ENCODE measurements at regions not wholly inside any gene's neighbourhood (a gene's known extent, or its start where the extent isn't known, plus 50 kb on each side); places are given as distances from the start of the nearest gene placed in this dataset.

DNA sequence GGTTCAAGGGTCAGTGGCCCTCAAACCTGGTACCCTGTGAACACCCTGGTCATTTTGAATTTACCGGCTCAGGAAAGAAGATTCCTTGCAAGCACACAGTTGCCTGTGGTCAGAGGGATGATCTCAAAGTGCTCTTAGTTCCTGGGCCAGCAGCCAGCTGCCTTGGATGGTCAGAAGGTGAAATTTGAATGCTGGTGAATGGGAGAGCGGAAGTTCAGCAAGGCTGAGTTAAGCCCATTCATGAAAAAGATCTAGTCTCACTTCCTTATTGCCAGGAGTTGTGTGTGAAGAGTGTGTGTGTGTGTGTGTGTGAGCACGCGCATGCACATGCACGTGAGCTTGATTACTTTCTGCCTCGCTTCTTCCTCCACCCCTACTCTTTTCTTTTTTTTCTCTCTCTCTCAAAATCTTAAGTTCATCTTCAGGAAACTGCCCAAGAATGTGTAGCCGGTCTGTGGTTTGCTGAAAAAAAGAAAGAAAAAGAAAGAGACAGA lies 155.5 kb upstream of the CCND2 start:
- DNase-seq = peak in 6 of 7 donors; percentile 47 to 71 (median 60)
- no peak overlapping the region for H3K4me3 ChIP-seq
- H3K27me3 ChIP-seq = peaks cover 6% of the 10 kb centered on the region
- no peaks in the 10 kb centered on the region for H3K9me3 ChIP-seq (replicated peaks in 1 of 3)
- H3K4me1 ChIP-seq (replicated peaks in 1 of 2) = no peaks in the 10 kb centered on the region
- H3K27ac ChIP-seq = no peak overlapping the region
- no peaks in the 10 kb centered on the region for H3K36me3 ChIP-seq (replicated peaks in 1 of 2)
- intact Hi-C loops (cut with DNase I) = no loop called here
- TF ChIP-seq POLR2A (IDR thresholded peaks at IDR 0.05) = no peak
- TF ChIP-seq, protein P1, sequence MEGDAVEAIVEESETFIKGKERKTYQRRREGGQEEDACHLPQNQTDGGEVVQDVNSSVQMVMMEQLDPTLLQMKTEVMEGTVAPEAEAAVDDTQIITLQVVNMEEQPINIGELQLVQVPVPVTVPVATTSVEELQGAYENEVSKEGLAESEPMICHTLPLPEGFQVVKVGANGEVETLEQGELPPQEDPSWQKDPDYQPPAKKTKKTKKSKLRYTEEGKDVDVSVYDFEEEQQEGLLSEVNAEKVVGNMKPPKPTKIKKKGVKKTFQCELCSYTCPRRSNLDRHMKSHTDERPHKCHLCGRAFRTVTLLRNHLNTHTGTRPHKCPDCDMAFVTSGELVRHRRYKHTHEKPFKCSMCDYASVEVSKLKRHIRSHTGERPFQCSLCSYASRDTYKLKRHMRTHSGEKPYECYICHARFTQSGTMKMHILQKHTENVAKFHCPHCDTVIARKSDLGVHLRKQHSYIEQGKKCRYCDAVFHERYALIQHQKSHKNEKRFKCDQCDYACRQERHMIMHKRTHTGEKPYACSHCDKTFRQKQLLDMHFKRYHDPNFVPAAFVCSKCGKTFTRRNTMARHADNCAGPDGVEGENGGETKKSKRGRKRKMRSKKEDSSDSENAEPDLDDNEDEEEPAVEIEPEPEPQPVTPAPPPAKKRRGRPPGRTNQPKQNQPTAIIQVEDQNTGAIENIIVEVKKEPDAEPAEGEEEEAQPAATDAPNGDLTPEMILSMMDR (IDR thresholded peaks at IDR 0.05) = no peak
- WGBS, 4 donors = 30 to 54% (median 38%) methylated on average over 6 to 7 of the region's 7 CpGs

DNA sequence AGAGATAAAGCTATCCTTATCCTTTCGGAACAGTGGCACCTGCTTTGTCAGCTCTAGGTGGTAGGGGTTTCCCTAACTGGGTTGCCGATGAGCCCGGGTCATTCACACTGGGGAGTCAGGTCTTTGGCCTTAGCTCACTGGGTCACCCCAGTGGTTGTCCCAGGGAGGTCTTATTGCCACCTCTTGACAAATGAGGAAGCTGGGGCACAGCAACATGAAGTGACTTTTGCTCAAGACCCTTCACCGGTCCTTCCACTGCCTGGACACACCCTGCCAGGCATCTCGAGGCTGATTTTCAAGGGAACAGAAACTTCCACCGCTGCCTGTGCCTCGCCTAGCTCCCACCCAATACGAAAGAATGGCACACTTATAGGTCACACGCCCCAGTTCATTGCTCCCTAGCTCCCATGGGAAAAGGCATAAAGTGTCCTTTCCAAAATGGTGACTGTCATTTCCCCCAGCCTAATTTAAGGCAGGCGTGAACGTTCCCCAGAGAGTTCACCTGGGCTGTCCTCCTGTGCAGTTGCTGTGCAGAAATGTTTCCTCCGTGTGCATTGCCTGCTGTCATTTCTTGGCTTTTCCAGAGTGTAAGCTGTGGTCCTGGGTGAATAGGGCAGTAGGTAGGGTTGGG lies 156.1 kb upstream of the CCND2 start:
- WGBS, 4 donors = 74 to 87% (median 81%) methylated on average over 8 to 12 of the region's 12 CpGs
- intact Hi-C loops (cut with DNase I) = no loop called here
- no peaks in the 10 kb centered on the region for H3K9me3 ChIP-seq (replicated peaks in 1 of 3)

DNA sequence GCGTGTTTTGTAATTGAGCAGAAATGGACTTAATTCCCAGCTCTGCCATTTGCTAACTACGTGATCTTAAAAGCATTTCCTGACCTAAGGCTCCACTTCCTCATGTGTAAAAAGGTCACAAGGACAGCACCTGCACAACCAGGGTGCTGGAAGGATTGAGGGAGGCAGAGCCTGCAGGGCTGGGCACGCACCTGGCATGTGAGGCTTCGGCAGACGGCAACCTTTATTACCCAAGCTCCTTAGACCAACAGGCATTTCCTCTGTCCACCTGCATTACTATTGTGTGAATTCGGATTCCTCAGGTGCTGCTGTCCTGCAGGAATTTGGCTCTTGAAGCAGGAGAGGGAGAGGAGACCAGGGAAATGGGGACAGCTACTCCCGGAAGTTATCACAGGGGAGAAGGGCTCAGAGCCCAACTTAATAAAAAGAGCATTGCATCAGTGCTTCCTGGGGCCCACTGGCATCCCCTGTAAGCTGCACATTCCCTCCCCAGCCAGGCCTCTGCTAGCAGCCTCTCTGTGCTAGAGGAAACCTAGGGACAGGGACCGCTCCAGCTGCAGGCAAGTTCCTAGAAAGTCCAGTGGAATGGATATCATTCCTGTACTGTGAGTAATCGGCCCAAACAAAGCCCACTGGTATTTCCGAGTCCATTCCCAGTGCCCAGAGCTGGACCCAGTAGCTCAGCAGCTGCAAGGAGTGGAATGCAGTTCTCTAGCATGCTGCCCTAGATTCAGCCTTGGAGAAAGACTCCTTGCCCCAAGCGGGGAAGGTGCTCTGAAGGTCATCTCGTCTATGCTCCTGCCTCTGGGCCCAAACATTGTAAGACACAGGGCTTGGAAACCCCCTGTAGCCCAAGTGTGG lies 157.1 kb upstream of the CCND2 start:
- no peaks in the 10 kb centered on the region for H3K9me3 ChIP-seq (replicated peaks in 1 of 3)
- H3K27ac ChIP-seq = no peak overlapping the region
- TF ChIP-seq POLR2A (IDR thresholded peaks at IDR 0.05) = no peak
- TF ChIP-seq, protein P1 (IDR thresholded peaks at IDR 0.05) = no peak
- peak in 1 of 7 donors; percentile 49 for DNase-seq
- WGBS, 4 donors = 64 to 72% (median 66%) methylated on average over 6 to 12 of the region's 12 CpGs
- peaks cover 2% of the 10 kb centered on the region for H3K27me3 ChIP-seq
- H3K36me3 ChIP-seq (replicated peaks in 1 of 2) = no peaks in the 10 kb centered on the region
- no peaks in the 10 kb centered on the region for H3K4me1 ChIP-seq (replicated peaks in 1 of 2)
- no peak overlapping the region for H3K4me3 ChIP-seq
- intact Hi-C loops (cut with DNase I) = no loop called here

More for the DNA sequence above, 156.1 kb upstream of the CCND2 start:
- no peak for TF ChIP-seq POLR2A (IDR thresholded peaks at IDR 0.05)
- TF ChIP-seq, protein P1 (IDR thresholded peaks at IDR 0.05) = no peak
- no peaks in the 10 kb centered on the region for H3K4me1 ChIP-seq (replicated peaks in 1 of 2)
- H3K27me3 ChIP-seq = peaks cover 6% of the 10 kb centered on the region
- H3K36me3 ChIP-seq (replicated peaks in 1 of 2) = no peaks in the 10 kb centered on the region
- no peak overlapping the region for H3K4me3 ChIP-seq
- H3K27ac ChIP-seq = no peak overlapping the region
- DNase-seq = peak in 1 of 7 donors; percentile 35

DNA sequence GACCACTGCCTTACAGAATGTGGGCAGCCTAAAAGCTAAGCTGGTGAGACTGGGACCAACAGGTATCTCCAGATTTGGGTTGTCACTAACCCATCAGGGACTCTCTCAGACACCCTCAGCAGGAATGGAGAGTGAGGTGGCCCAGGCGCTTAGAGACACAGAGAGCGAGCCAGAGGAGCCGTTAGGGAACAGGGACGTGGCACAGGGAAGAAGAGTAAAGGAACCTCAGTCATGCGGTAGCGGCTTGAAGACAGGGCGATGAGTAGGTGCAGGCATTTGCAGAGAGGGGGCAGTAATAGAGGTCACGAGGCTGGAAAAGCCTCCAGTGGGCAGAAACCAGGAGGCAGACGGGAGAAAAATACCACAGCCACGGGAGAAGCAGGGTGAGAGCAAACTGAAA lies 158.0 kb upstream of the CCND2 start:
- peak in 1 of 7 donors; percentile 17 for DNase-seq
- Histone ChIP-seq H3K4me3 (no peak overlapping the region), H3K36me3 (replicated peaks in 1 of 2) (no peaks in the 10 kb centered on the region), H3K4me1 (replicated peaks in 1 of 2) (no peaks in the 10 kb centered on the region), H3K27me3 (no peaks in the 10 kb centered on the region), H3K27ac (no peak overlapping the region), H3K9me3 (replicated peaks in 1 of 3) (no peaks in the 10 kb centered on the region)
- WGBS, 4 donors = 57 to 64% (median 62%) methylated on average over 10 of the region's 10 CpGs
- no peak for TF ChIP-seq POLR2A (IDR thresholded peaks at IDR 0.05)
- TF ChIP-seq, protein P1 (IDR thresholded peaks at IDR 0.05) = no peak
- intact Hi-C loops (cut with DNase I) = no loop called here
